KBM-7 (cell line): ENCODE measurements at regions not wholly inside any gene's neighbourhood (a gene's known extent, or its start where the extent isn't known, plus 50 kb on each side); places are given as distances from the start of the nearest gene placed in this dataset.

Source experiments
- DNase-seq: peaks from one replicate; pipeline ENCODE4 v3.0.0-alpha.2; 2015
- in situ Hi-C: fragments of 300-500 bp; cut with MboI; formaldehyde crosslinking; loops from 2 replicates; pipeline ENCODE4 v1.14.3; 2020; ENCODE audit warnings: low sequenced_read_pairs, low pct_unique_long_range_greater_than_20kb, mixed read lengths

DNA sequence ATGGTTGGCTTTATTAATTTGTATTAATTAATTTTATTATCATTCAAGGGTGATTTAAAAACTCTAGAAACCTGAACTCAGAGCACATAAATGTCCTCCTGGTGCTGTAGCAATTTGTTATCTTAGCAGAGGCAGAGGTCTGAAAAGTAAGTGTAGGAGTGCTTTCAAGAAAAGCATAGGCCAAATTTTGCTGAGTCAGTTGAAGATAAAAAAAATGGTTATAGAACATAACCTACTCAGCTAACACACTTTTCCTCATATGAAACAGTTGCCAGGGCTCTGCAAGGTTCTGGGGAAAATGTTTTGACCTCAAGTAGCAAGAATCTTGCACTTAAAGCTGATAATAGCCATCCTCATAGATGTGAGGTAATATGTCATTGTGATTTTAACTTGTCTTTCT is 53.5 kb upstream of the CHODL start:
- in situ Hi-C loops = no loop called here
- DNase-seq = no peak

DNA sequence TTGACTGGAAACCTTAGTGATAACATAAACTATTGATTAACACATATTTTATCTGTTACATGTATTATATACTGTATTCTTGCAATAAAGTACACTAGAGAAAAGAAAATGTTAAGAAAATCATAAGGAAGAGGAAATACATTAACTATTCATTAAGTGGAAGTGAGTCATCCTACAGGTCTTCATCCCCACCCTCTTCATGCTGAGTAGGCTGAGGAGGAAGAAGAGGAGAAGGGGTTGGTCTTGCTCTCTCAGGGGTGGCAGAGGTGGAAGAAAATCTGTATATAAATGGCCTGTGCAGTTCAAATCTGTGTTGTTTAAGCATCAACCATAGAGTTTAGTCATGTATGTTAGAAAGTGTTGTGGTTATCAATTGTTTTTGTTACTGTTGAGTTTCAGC is 66.1 kb upstream of the CHODL start:
- in situ Hi-C loops = no loop called here
- no peak for DNase-seq

DNA sequence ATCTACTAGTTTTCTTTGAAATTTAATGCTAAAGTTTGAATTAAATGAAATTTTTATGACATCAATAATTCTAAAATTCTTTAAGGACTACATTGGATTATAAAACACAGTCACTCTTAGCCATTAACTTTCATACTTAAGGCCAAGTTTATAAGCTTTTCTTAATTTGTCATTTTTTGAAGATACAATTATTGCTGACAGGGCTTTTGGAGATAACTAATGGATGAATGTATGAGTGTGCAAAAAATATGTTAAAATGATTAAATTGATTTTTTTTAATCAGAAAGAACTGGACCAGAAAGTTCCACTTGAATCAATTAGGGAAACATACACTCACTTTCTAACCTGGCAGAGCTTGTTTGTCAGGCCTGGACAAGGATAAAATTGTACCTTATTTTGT is 70.3 kb upstream of the CHODL start:
- in situ Hi-C loops = no loop called here
- DNase-seq = no peak

DNA sequence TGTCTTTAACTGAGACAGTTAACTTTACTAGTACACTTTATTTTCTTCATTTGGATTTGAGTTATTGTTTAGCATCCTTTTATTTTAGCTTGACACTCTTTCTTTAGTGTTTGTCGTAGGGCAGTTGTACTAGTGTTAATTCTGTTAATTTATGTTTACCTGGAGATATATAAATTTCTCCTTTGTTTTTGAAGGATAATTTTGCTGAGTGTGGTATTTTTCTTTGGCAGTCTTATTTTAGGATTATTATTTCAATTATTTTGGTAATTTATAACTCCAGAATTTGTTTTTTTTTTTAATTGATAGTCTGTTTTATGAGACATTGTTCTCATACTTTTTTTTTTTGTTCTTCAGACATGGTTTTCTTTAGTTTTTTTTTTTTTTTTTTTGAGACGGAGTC is 73.8 kb upstream of the CHODL start:
- in situ Hi-C loops = no loop called here
- DNase-seq = no peak

DNA sequence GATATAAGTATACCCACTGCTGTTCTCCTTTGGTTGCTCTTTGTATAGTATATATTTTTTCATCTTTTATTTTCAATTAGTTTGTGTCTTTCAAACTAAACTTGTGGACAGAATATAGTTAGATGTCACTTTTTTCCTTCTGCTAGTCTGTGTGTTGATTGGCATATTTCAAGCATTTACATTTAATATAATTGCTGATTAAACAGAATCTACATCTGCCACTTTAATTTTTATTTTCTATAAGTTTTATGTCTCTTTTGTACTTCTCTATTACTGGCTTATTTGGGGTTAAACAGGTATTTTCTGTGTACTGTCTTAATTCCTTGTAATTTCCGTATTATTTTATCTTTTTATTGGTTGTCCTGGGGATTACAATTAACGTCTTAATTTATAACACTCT is 74.4 kb upstream of the CHODL start:
- in situ Hi-C loops = no loop called here
- DNase-seq = no peak

DNA sequence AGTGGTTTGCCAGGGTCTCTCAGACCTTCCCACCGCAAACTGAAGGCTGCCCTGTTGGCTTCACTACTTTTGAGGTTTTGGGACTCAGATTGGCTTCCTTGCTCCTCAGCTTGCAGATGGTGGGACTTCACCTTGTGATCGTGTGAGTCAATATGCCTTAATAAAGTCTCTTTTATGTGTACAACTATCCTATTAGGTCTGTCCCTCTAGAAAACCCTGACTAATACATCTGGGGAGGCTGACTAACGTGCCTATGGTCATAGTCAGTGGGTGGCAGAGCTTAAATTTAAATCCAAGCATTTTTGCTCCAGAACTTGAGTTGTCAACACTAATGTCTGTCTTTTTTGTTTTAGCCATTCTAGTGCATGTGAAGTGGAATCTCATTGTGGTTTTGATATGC is 76.5 kb upstream of the CHODL start:
- in situ Hi-C loops = no loop called here
- no peak for DNase-seq

DNA sequence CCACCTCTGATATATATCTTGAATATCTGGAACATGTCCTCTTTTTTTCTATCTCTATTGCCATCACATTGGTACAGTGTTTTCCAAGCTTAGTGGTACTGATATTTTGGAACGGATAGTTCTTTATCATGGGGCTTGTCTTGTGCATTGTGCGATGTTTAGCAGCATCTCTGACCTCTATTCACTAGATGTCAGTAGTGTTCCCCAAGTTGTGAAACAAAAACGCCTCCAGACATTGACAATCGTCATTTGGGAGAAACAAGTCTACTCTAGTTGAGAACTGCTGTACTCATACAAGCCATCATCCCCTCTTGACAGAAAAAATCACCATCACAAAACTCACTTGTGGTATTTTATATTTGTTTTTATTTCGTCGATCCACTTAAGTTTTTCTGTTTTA is 79.7 kb upstream of the CHODL start:
- in situ Hi-C loops = no loop called here
- DNase-seq = no peak

GRCh38 chr21:18164483-18164882 is 80.2 kb upstream of the CHODL start:
- in situ Hi-C loops = no loop called here
- no peak for DNase-seq

GRCh38 chr21:18163956-18164355 is 80.7 kb upstream of the CHODL start:
- in situ Hi-C loops = no loop called here
- DNase-seq = no peak

DNA sequence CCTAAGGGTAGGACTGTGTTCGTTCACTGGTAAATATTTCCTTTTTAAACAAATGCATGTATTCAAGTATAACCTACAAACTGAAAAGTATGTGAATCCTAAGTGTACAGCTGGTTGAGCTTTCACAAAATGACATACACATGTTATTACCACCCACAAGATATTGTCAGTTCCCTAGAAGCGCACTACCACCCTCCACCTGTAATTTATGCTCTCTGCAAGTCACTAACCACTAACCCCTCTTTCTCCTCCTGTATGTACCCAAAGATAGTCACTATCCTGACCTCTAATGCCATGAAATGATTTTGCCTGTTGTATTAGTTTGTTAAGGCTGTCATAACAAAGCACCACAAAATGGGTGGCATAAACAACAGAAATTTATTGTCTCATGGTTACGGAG is 82.8 kb upstream of the CHODL start:
- in situ Hi-C loops = no loop called here

GRCh38 chr21:18157406-18157805 is 87.2 kb upstream of the CHODL start:
- in situ Hi-C loops = no loop called here
- no peak for DNase-seq

More for the DNA sequence above, 82.8 kb upstream of the CHODL start:
- no peak for DNase-seq

DNA sequence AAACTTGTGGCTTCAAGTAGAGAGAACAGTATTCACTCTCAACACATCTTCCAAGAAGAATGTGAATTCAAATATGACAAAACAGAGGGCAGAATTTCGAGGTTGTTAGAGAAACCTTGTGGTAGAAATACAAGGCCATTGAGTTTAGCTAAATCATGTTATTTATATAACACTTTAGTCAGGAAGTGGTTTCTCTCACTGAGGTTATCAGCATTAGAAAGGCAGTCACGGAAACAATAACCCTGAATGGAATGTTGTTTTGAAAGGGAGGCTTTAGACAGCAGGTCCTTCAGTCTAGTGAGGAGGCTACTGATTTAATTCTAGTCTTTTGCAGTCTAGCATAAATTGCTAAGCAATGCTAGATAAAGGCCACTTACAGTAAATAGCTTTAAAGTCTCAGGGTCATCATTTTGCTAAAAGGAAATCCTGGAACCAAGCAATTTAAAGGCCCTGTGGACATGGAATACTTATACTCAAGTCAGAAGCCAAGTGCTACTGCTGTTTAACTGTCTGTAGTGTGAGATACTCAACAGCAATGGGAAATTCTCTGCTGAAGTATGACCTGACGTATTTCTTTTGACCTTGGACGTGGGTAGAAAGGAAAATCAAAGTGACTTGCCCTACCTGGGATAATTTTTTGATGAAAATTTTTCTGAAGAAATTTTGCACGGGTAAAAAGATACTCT is 89.0 kb upstream of the CHODL start:
- in situ Hi-C loops = no loop called here
- peak; percentile 45 for DNase-seq

- DNase-seq = no peak
- in situ Hi-C loops = no loop called here
Measured at GRCh38 chr21:18153063-18153462, 91.6 kb upstream of the CHODL start.

GRCh38 chr21:18152371-18152770 is 92.3 kb upstream of the CHODL start:
- DNase-seq = no peak
- in situ Hi-C loops = no loop called here

DNA sequence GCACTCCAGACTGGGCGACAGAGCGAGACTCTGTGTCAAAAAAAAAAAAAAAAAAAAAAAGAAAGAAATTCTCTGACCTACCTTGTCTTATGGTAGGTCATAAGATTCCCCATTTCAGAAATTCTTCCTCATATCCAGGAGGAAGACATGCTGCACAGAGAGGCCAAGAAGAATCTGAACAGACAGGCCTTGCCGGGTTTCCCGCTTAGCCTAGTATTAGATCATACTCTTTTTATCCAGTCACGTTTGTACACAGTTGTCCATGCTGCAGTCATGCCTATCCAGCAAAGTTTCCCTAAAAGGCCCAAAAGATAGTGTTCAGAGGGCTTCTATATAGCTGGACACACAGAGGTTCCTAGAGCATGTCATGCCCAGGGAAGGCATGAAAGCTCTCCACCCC is 93.6 kb upstream of the CHODL start:
- in situ Hi-C loops = no loop called here
- no peak for DNase-seq

DNA sequence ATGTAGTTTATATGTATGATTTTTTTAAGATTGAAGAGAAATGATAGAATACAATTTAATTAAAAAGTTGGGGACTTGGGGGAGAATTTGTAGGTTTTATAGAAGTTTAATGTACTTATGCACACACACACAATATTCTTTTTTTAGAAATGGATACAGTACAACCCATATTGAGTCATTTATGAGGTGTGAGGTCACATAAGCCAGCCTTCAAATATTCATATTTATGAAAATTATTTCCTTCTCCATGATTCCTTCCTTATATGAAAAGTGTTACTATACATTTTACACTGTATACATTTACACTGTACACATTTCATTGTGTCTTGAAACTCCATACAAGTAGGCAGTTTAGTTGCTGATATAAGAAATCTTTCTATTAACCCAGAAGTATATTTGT is 96.2 kb upstream of the CHODL start:
- in situ Hi-C loops = no loop called here
- no peak for DNase-seq

DNA sequence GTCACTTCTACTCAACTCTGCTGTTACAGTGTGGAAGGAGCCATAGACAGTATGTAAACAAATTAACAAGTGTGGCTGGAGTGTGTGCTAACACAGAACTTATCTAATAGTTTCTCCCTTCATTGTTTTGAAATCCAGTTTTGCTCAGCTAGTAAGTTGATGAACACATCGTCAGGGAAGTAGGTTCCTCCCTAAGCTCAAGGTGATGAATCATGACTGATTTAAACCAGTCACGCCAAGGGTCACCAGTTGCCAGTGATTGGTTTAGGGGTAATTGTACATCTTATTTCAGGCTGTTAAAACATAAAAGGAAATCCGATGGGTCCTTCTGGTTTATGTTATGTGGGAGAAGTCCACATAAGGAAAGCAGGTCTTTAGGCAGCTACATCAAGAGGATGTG is 97.0 kb upstream of the CHODL start:
- in situ Hi-C loops = no loop called here
- DNase-seq = no peak

GRCh38 chr21:18146820-18147219 is 97.8 kb upstream of the CHODL start:
- DNase-seq = no peak
- in situ Hi-C loops = no loop called here

DNA sequence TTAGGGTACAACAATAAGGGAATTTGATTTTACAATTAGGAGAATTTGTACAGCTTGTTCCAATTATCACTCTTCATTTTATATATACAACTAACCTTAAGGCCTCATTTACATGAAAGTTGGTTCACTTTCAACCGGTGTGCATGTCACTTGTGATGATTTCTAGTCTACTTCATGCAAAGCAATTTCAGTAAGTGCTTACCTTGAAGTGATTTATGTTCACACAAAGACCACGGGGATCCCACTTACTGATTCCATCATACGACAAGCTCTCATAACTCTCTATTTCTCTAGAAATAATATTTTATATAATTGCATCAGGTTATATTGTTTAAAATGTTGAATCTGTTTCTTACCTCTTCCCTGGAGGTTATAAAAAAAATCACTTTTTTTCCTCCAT is 100.3 kb upstream of the CHODL start:
- no peak for DNase-seq
- in situ Hi-C loops = no loop called here

- in situ Hi-C loops = no loop called here
- no peak for DNase-seq
Measured at GRCh38 chr21:18142655-18143054, 102.0 kb upstream of the CHODL start.

- in situ Hi-C loops = no loop called here
- no peak for DNase-seq
Measured at GRCh38 chr21:18138507-18138906, 106.1 kb upstream of the CHODL start.

- DNase-seq = no peak
- in situ Hi-C loops = no loop called here
Measured at GRCh38 chr21:18129526-18129925, 115.1 kb upstream of the CHODL start.
